ENCODE measurements at regions not wholly inside any gene's neighbourhood (a gene's known extent, or its start where the extent isn't known, plus 50 kb on each side); places are given as distances from the start of the nearest gene placed in this dataset.

- no peak for DNase-seq (ENCODE audit: low read depth)
These were observed 264.9 kb upstream of the FMN2 start for GRCh38 chr1:239826736-239827135.

DNA sequence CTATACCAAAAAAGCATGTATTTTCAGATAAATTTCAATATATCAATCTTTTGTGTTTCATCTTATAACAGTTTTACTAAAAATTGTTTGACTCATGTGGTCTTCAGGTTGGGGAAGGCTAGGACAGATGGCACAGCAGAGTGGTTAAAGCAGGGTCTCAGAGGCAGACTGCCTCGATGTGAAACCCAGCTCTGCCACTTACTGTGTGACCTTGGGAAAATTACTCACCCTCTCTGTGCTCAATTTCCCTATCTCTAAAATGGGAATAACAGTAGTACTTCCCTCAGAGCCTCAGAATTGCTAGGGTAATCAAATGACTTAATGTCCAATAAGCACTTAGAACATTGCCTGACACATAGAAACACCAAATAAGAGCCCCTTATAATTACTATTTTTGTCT, 262.1 kb upstream of the FMN2 start:
- no peak for DNase-seq (ENCODE audit: low read depth)

DNA sequence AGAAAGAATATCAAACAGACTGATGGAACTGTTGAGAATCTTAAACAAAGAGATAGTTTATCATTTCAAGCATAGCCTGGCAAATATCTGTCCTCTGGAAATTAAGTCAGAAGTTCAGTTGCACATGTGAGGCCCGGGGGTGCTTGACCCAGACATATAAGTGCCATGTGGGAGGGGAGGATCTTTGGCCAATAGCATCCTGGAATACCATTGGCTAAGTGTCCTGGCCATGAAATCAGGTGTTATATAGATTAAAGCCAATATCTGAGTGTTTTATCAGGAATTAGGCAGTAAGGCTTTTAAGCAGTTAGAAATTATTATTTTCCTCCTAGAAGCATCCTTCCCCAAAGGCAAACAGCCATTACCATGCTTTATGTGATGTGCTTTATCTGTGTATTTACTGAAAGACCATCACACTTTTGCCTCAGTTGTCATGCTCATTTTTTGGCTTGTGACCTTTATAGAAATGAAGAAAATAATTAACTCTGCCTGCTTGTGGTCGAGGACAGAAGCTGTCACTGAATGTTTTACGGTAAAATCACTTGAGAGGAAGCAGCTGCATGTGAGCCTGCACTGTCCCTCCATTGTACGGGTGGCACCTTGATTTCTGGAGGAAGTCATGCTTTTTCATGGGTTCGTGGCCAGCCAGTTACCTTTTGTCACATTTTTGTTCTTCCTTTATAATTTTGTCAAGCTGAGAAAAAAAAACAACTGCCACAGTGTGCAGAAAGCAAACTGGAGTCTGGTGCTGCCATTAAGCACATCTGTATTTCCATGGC, 259.9 kb upstream of the FMN2 start:
- DNase-seq (ENCODE audit: low read depth) = no peak

DNA sequence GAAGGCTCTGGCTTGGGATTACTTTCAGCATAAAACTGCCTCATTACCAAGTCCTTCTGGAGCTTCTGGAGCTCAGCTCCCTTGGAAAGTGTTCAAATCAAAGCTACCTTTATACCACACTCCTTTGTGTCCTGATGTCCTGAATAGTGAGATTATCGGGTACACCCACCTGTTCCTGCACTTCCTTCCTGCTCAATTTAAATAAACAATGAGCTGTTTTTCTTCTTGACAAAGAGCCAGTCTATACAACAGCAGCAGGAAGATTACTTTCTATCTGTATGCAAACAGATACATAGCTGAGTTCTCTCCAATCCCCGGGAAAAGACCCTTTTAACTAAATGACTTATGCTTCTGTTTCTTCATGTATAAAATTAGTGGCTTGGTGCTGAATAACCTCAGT, 258.0 kb upstream of the FMN2 start:
- DNase-seq (ENCODE audit: low read depth) = no peak

GRCh38 chr1:239835946-239836440, 255.7 kb upstream of the FMN2 start:
- DNase-seq (ENCODE audit: low read depth) = no peak

DNA sequence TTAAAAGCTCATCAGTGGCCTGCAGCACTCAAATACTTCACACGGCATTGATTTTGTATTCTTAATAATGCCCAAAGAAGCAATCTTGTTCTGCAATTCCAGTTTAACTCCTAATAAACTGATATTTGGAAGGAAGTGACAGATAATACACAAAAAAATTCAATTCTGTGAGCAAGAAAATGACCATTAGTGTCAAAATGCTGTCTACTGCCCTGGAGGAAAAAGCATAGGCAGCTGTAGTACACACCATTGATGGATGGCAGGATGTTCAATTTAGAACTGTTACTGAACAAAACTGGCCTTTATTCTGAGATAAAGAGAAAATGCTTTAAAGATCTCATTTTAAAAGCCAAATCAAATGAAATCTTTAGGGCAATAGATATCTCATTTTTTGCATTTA, 251.3 kb upstream of the FMN2 start:
- no peak for DNase-seq (ENCODE audit: low read depth)

GRCh38 chr1:239840790-239841189, 250.9 kb upstream of the FMN2 start:
- no peak for DNase-seq (ENCODE audit: low read depth)

- no peak for DNase-seq (ENCODE audit: low read depth)
These were observed 250.1 kb upstream of the FMN2 start for GRCh38 chr1:239841631-239842030.

- DNase-seq (ENCODE audit: low read depth) = no peak
These were observed 248.1 kb upstream of the FMN2 start for GRCh38 chr1:239843541-239843940.

- no peak for DNase-seq (ENCODE audit: low read depth)
These were observed 246.8 kb upstream of the FMN2 start for GRCh38 chr1:239844833-239845232.

DNA sequence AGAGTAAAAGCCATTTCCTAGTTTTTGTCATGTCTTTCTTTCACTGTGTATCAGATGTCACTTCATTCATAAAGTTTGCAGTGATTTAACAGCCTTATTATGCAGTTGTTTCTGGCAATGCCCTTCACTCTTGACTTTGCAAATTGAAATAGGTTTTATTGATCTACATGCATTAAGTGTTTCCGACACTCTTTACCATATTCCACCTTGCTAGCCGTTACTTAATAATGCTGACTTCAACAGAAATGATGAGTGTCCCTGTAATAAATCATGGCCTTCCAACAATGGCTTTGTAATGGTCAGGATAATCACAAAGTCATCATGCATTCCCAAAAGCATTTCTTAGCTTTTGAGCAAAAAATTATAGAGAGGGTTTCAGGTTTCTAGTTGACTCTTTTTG, 236.8 kb upstream of the FMN2 start:
- DNase-seq (ENCODE audit: low read depth) = no peak

GRCh38 chr1:239856067-239856466, 235.6 kb upstream of the FMN2 start:
- no peak for DNase-seq (ENCODE audit: low read depth)

- DNase-seq (ENCODE audit: low read depth) = no peak
These were observed 234.8 kb upstream of the FMN2 start for GRCh38 chr1:239856924-239857323.

- DNase-seq (ENCODE audit: low read depth) = no peak
These were observed 233.6 kb upstream of the FMN2 start for GRCh38 chr1:239858057-239858456.

- DNase-seq (ENCODE audit: low read depth) = no peak
These were observed 233.2 kb upstream of the FMN2 start for GRCh38 chr1:239858529-239858928.

DNA sequence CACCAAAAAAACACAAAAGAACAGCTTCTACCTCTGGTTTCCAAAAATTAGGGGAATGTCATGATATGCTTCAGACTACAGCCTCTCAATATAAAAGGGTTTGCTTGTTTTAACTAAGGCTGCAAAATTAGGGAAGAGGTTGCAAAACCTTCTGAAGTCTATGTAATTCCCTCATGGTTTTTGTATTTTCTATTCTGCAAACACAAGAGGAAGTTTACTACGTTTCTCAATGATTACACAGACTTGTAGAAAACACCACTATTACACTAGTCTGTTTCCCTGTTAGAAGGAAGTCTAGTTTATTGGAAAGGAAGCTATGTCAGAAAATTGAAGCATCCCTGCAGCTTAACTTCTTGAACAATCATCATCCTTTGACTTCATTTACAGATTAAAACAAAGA, 229.7 kb upstream of the FMN2 start:
- no peak for DNase-seq (ENCODE audit: low read depth)

- DNase-seq (ENCODE audit: low read depth) = no peak
These were observed 223.4 kb upstream of the FMN2 start for GRCh38 chr1:239868058-239868832.

DNA sequence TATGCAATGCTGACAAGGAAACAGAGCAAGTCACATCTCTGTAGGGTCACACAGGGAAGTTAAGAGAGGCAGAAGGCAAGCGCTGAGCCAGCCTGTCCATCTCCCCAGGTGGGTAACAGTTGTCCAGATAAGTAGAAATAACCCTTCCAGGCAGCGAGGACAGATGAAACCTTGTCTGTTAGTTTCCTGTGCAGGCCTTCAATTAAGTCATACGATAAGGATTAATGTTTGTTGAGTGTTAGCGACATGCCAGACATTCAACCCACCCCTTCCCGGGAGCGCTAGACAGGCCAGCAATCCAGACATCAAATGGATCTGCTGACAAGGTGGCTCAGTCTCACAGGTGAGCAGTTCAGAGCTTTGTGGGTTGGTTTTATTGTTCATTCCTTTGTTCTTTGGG, 221.5 kb upstream of the FMN2 start:
- DNase-seq (ENCODE audit: low read depth) = no peak

GRCh38 chr1:239872626-239873025, 219.1 kb upstream of the FMN2 start:
- no peak for DNase-seq (ENCODE audit: low read depth)

DNA sequence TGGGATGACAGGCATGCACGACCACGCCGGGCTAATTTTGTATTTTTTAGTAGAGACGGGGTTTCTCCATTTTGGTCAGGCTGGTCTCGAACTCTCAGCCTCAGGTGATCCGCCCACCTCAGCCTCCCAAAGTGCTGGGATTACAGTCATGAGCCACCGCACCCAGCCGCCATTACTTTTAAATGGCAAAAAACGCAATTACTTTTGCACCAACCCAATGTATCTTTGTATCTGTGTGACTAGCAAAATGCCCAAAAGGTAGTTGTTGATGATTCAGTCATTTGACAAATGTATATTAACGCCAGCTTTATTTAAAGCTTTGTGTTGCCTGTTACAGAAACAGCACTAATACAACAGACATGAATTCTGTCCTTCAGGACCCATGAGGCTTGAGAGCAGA, 216.9 kb upstream of the FMN2 start:
- no peak for DNase-seq (ENCODE audit: low read depth)

DNA sequence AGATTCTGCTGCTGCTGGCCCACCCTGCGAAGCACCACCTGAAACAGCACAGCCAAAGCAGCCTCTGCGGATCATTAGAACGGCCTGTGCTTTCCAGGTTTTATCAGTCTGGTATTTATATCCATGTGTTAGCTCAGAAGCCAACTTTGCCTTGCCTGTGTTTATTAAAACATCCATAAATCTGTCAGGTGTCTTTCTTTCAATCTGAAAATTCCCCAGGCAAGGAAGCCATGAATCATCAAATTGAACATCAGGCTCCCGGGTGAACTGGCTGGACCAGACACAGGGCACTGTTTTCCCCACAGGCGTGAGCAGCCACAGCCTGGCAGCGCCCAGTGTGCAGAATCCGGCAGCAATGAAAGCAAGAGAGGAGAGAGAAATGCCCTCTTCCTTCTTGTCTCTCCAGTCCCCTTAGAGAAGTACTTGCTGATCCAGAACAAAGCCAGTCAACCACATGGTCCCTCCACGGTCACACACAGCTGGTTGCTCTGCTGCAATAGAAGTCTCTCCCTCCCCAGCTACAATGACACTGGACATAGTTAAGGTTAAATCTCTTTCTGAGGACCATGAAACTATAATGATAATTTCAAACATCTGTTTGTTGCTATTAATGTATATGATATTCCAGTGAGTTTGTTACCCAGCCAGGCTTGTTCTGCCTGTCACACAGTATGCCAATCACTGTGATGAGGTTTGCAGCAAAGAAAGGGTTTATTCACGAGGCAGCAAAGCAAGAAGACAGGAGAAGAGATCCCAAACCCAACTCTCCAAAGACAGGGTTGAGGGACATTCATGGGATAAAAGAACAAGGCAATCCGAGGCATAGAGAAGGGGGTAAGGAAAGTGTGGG, 212.1 kb upstream of the FMN2 start:
- no peak for DNase-seq (ENCODE audit: low read depth)

DNA sequence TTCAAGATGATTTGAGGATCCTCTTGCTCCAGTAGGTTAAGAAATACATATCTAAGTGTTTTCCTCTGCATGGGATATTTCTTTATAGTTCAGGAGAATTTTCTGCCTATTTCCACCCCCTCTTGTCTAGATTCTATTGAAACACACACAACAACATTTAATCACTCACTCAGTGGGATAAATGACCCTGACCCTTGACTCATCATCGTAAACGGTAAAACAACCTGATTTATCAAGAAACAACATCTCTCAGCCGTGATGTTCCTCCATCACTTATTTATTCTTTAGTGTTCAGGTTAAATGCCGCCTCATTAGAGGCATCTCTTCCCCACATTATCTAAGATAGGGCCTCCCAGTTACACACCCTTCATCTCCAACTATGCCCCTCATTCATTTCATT, 208.7 kb upstream of the FMN2 start:
- DNase-seq (ENCODE audit: low read depth) = no peak

- no peak for DNase-seq (ENCODE audit: low read depth)
These were observed 206.9 kb upstream of the FMN2 start for GRCh38 chr1:239884796-239885195.
